HepG2 (cell line): ENCODE measurements at regions not wholly inside any gene's neighbourhood (a gene's known extent, or its start where the extent isn't known, plus 50 kb on each side); places are given as distances from the start of the nearest gene placed in this dataset.

ENCODE experiments used
- ATAC-seq: fragments of 200-7000 bp; cut with Tn5 transposase; 3 replicates; pipeline ENCODE4 v1.9.1; 2020; ENCODE audit warnings: mild to moderate bottlenecking, moderate library complexity
- BruUV-seq: library from RNA; stranded (reverse); fragments of 400-500 nt; replicated peaks from 2 replicates; lab custom pipeline; 2021; lab: Mats Ljungman, UMichigan
- CTCF ChIA-PET: fragments of 300-600 bp; formaldehyde crosslinking; extraction: SDS; loops from one replicate; lab custom pipeline; 2021; ENCODE audit warnings: low total read pairs, inconsistent platforms, low intra/inter-chr PET ratio; lab: Yijun Ruan, JAX
- POLR2A ChIA-PET: fragments of 350-600 bp; sonication (Branson Sonifier 250); formaldehyde crosslinking; loops from one replicate; lab custom pipeline; 2020; ENCODE audit warnings: antibody characterized with exemption, inconsistent platforms; lab: Yijun Ruan, JAX
- DNase-seq: peaks from one replicate; pipeline ENCODE4 v3.0.0-alpha.2; 2015; ENCODE audit warnings: low spot score
- FAIRE-seq: peaks from 3 replicates; lab custom pipeline; 2011; peaks lifted over from hg19 to GRCh38; lab: Jason Lieb, UNC
- H2AFZ ChIP-seq: one replicate; pipeline ENCODE4 v1.6.1; 2011; ENCODE audit warnings: low read length, inconsistent platforms
- H3K27ac ChIP-seq: fragments of 300-600 bp; 3 replicates; pipeline ENCODE4 v1.8.0; 2011; ENCODE audit warnings: mixed run types, mild to moderate bottlenecking, mixed read lengths, low read length, inconsistent platforms; ENCODE audit not compliant: insufficient read depth; ENCODE audit errors: extremely low read length
- H3K27me3 ChIP-seq, 2 experiments: fragments of 200-600 bp in 1 of 2; 2 replicates in 1 of 2; 3 replicates in 1 of 2; pipeline versions ENCODE4 v1.6.0 to v1.8.0; 2011; ENCODE audit warnings: low read length in 2 of 2, mild to moderate bottlenecking in 2 of 2, moderate library complexity in 2 of 2, inconsistent platforms in 1 of 2; ENCODE audit not compliant: insufficient read depth in 2 of 2, control insufficient read depth in 1 of 2
- H3K36me3 ChIP-seq, 2 experiments: fragments of 200-600 bp in 1 of 2; replicated peaks in 1 of 2; 2 replicates in 1 of 2; 3 replicates in 1 of 2; pipeline versions ENCODE4 v1.5.1 to v1.8.0; 2011; ENCODE audit warnings: low read length in 2 of 2, inconsistent platforms in 1 of 2; ENCODE audit not compliant: insufficient read depth in 2 of 2, control insufficient read depth in 1 of 2
- H3K4me1 ChIP-seq: 2 replicates; pipeline ENCODE4 v1.5.1; 2012; ENCODE audit warnings: low read length, inconsistent platforms; ENCODE audit not compliant: insufficient read depth
- H3K4me2 ChIP-seq: 2 replicates; pipeline ENCODE4 v1.6.0; 2011; ENCODE audit warnings: low read depth, low read length, inconsistent platforms
- H3K4me3 ChIP-seq, 3 experiments: fragments of 200-600 bp in 1 of 3; sonication (generic), shearing (Covaris generic) in 1 of 3; replicated peaks in 1 of 3; 2 replicates each; pipeline ENCODE4 v1.5.1; 2011 to 2016; ENCODE audit warnings: low read length in 3 of 3, inconsistent platforms in 2 of 3, low read depth in 2 of 3, mild to moderate bottlenecking in 2 of 3, control low read depth in 1 of 3, mixed read lengths in 1 of 3; ENCODE audit not compliant: insufficient read depth in 1 of 3
- H3K79me2 ChIP-seq: one replicate; pipeline ENCODE4 v1.6.1; 2011; ENCODE audit warnings: low read length, inconsistent platforms; ENCODE audit not compliant: insufficient read depth
- H3K9ac ChIP-seq: 2 replicates; pipeline ENCODE4 v1.6.0; 2011; ENCODE audit warnings: mild to moderate bottlenecking, low read depth, low read length, inconsistent platforms; ENCODE audit not compliant: insufficient read depth
- H3K9me3 ChIP-seq: 2 replicates; pipeline ENCODE4 v1.5.1; 2012; ENCODE audit warnings: mild to moderate bottlenecking, low read length
- H4K20me1 ChIP-seq: 2 replicates; pipeline ENCODE4 v1.6.0; 2011; ENCODE audit warnings: inconsistent platforms, mild to moderate bottlenecking, low read length, moderate library complexity; ENCODE audit not compliant: insufficient read depth
- ARNTL ChIP-seq: sonication (generic); formaldehyde crosslinking; IDR thresholded peaks from 2 replicates; pipeline ENCODE4 v1.4.0; 2020; ENCODE audit warnings: mild to moderate bottlenecking, missing genetic modification reagents
- BHLHE40 ChIP-seq: IDR thresholded peaks from 2 replicates; pipeline ENCODE4 v1.6.1; 2011; ENCODE audit warnings: low read length, improper control_type of control experiment
- CBFB ChIP-seq: sonication (generic); formaldehyde crosslinking; IDR thresholded peaks from 2 replicates; pipeline ENCODE4 v1.4.0; 2020; ENCODE audit warnings: missing genetic modification reagents
- KLF9 ChIP-seq: IDR thresholded peaks from 2 replicates; pipeline ENCODE4 v1.6.1; 2016; ENCODE audit warnings: low read depth
- MAX ChIP-seq: IDR thresholded peaks from 2 replicates; pipeline ENCODE4 v1.6.1; 2012; ENCODE audit warnings: inconsistent platforms
- SP5 ChIP-seq: IDR thresholded peaks from 2 replicates; pipeline ENCODE4 v1.6.1; 2016; ENCODE audit warnings: low read depth, borderline replicate concordance
- ZBTB4 ChIP-seq: sonication (generic); formaldehyde crosslinking; IDR thresholded peaks from 2 replicates; pipeline ENCODE4 v1.4.0; 2020; ENCODE audit warnings: missing genetic modification reagents, mild to moderate bottlenecking, borderline replicate concordance
- ZGPAT ChIP-seq: IDR thresholded peaks from 2 replicates; pipeline ENCODE4 v1.6.1; 2016; ENCODE audit warnings: mild to moderate bottlenecking
- ZNF331 ChIP-seq: sonication (generic); formaldehyde crosslinking; IDR thresholded peaks from 2 replicates; pipeline ENCODE4 v1.4.0; 2020; ENCODE audit warnings: missing genetic modification reagents
- ZNF574 ChIP-seq: sonication (generic); formaldehyde crosslinking; IDR thresholded peaks from 2 replicates; pipeline ENCODE4 v1.4.0; 2020; ENCODE audit warnings: missing genetic modification reagents
- WGBS: methylation state at CpG from one replicate; pipeline ENCODE4 v1.1.6; 2017; ENCODE audit warnings: low lambda C conversion rate; 5-methylcytosine and 5-hydroxymethylcytosine counted together
- in situ Hi-C: cut with HindIII; loops from 2 replicates; pipeline ENCODE4 v1.10.0; 2017; ENCODE audit warnings: low pct_unique_long_range_greater_than_20kb; ENCODE audit not compliant: extremely low pct_ligation_motif_present
- intact Hi-C: fragments of 100-400 bp; cut with micrococcal nuclease; formaldehyde crosslinking; loops from one replicate; pipeline ENCODE4 v1.10.0; 2022; ENCODE audit not compliant: unreplicated experiment

GRCh38 chr2:15782769-15783294, 157.5 kb upstream of the MYCN start:
- Histone ChIP-seq H3K4me2 (no peak overlapping the region), H3K9ac (no peak overlapping the region), H3K27me3 (peaks cover 2 to 65% of the 10 kb centered on the region in 2 experiments; a peak in 3 of 5 replicates), H2AFZ (no peak overlapping the region), H3K9me3 (no peaks in the 10 kb centered on the region), H3K79me2 (no peaks in the 10 kb centered on the region), H3K4me3 (no peak overlapping the region), H3K4me1 (peaks cover 36% of the 10 kb centered on the region), H4K20me1 (peaks cover 7% of the 10 kb centered on the region), H3K27ac (no peak overlapping the region), H3K36me3 (no peaks in the 10 kb centered on the region)
- no TSS peak for BruUV-seq
- WGBS: 75% methylated on average over 7 of the region's 7 CpGs
- ATAC-seq (no peak), DNase-seq (no peak), FAIRE-seq (no peak)
- POLR2A ChIA-PET: interaction anchor here (1.2 kb wide), 1 partner anchor 19 kb away, joined by 3 read pairs; no protein-coding TSS in a partner anchor
- in situ Hi-C loops: no loop called here
- TF ChIP-seq ARNTL (CRISPR knock-in tag): no peak
- no peak for TF ChIP-seq ZNF331
- no peak for TF ChIP-seq SP5 (CRISPR knock-in tag)
- TF ChIP-seq ZBTB4 (CRISPR knock-in tag): no peak
- TF ChIP-seq BHLHE40: no peak
- no peak for TF ChIP-seq MAX
- no peak for TF ChIP-seq KLF9
- no peak for TF ChIP-seq CBFB (CRISPR knock-in tag)
- TF ChIP-seq ZGPAT (CRISPR knock-in tag): no peak
- no peak for TF ChIP-seq ZNF574 (CRISPR knock-in tag)
- CTCF ChIA-PET: no interaction called here
- intact Hi-C loops: no loop called here
